Parathyroid adenoma (tissue), 2 donors: ENCODE measurements at regions not wholly inside any gene's neighbourhood (a gene's known extent, or its start where the extent isn't known, plus 50 kb on each side); places are given as distances from the start of the nearest gene placed in this dataset.
A peak's percentile ranks its signal among the peaks of the same experiment; 100 is the strongest.

Experiments used
- H2AFZ ChIP-seq: fragments of 300-600 bp; sonication (generic); one replicate; pipeline ENCODE4 v1.7.0; 2017; ENCODE audit warnings: antibody characterized with exemption, mild to moderate bottlenecking
- H3K27ac ChIP-seq: fragments of 300-600 bp; sonication (generic); one replicate; pipeline ENCODE4 v1.7.0; 2017
- H3K27me3 ChIP-seq: fragments of 300-600 bp; sonication (generic); one replicate; pipeline ENCODE4 v1.7.0; 2017; ENCODE audit warnings: low read length; ENCODE audit not compliant: control insufficient read depth, insufficient read depth
- H3K36me3 ChIP-seq: fragments of 300-600 bp; sonication (generic); one replicate; pipeline ENCODE4 v1.7.0; 2017; ENCODE audit warnings: low read length; ENCODE audit not compliant: control insufficient read depth, insufficient read depth
- H3K4me1 ChIP-seq: fragments of 300-600 bp; sonication (generic); one replicate; pipeline ENCODE4 v1.7.0; 2017; ENCODE audit warnings: control low read depth
- H3K4me2 ChIP-seq: fragments of 300-600 bp; sonication (generic); one replicate; pipeline ENCODE4 v1.7.0; 2017; ENCODE audit warnings: low read length
- H3K4me3 ChIP-seq: fragments of 300-600 bp; sonication (generic); one replicate; pipeline ENCODE4 v1.7.0; 2017; ENCODE audit warnings: low read depth, low read length
- H3K79me2 ChIP-seq: fragments of 300-600 bp; sonication (generic); one replicate; pipeline ENCODE4 v1.7.0; 2017; ENCODE audit warnings: control low read depth
- H3K9ac ChIP-seq: fragments of 300-600 bp; sonication (generic); one replicate; pipeline ENCODE4 v1.7.0; 2017; ENCODE audit warnings: mild to moderate bottlenecking
- H3K9me3 ChIP-seq: fragments of 300-600 bp; sonication (generic); one replicate; pipeline ENCODE4 v1.7.0; 2017; ENCODE audit warnings: low read length; ENCODE audit not compliant: control insufficient read depth
- CTCF ChIP-seq: fragments of 300-600 bp; sonication (generic); IDR thresholded peaks from one replicate; pipeline ENCODE4 v1.7.0; 2017; ENCODE audit warnings: antibody characterized with exemption, mild to moderate bottlenecking
- donor health status: primary hyperparathyroidism.

GRCh38 chr6:80608881-80609280 is 502.4 kb downstream of the BCKDHB start:
- H3K27ac ChIP-seq = no peak overlapping the region
- H3K79me2 ChIP-seq = no peaks in the 10 kb centered on the region
- H2AFZ ChIP-seq = peak overlapping the region; percentile 5
- no peak overlapping the region for H3K4me2 ChIP-seq
- peaks cover 5% of the 10 kb centered on the region for H3K4me1 ChIP-seq
- H3K27me3 ChIP-seq = no peaks in the 10 kb centered on the region
- no peaks in the 10 kb centered on the region for H3K9me3 ChIP-seq
- no peak overlapping the region for H3K9ac ChIP-seq
- H3K36me3 ChIP-seq = no peaks in the 10 kb centered on the region
- TF ChIP-seq CTCF = no peak
- no peak overlapping the region for H3K4me3 ChIP-seq

DNA sequence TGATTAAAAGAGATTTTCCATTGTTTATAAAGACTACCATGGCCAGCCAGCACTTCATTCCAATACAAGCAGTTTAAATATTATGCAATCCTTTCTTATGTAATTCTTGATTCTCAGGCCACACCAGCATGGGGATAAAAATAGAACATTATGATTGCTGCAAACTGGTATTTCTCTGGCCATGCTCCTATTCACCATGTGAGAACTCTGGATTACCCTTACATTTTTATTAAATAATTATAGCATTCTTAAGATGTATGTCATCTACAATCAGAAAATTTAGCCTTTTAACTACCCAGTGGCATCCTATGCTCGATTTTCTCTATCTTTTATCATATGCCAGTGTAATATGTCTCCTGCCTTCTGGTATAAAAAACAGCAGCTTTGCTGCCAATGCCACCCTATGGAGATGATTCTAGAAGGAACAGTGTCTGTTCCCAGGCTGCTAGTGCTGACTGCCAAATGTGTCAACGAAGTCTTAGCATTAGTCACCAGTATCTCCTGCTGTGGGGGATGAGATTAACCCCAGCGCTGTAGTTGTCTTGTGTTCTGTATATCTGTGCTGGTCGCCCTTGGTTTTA is 501.4 kb downstream of the BCKDHB start:
- H3K4me2 ChIP-seq = no peak overlapping the region
- no peaks in the 10 kb centered on the region for H3K36me3 ChIP-seq
- no peak for TF ChIP-seq CTCF
- peaks cover 5% of the 10 kb centered on the region for H3K4me1 ChIP-seq
- no peaks in the 10 kb centered on the region for H3K27me3 ChIP-seq
- H3K79me2 ChIP-seq = no peaks in the 10 kb centered on the region
- peak overlapping the region; percentile 9 for H2AFZ ChIP-seq
- H3K4me3 ChIP-seq = no peak overlapping the region
- no peaks in the 10 kb centered on the region for H3K9me3 ChIP-seq
- H3K9ac ChIP-seq = no peak overlapping the region
- no peak overlapping the region for H3K27ac ChIP-seq

GRCh38 chr6:80605165-80605989 is 498.9 kb downstream of the BCKDHB start:
- TF ChIP-seq CTCF = peak; percentile 52
- Histone ChIP-seq H3K4me1 (peaks cover 5% of the 10 kb centered on the region), H3K79me2 (no peaks in the 10 kb centered on the region), H2AFZ (peak overlapping the region; percentile 36), H3K27ac (no peak overlapping the region), H3K27me3 (no peaks in the 10 kb centered on the region), H3K4me2 (no peak overlapping the region), H3K9me3 (no peaks in the 10 kb centered on the region), H3K9ac (no peak overlapping the region), H3K4me3 (no peak overlapping the region), H3K36me3 (no peaks in the 10 kb centered on the region)

DNA sequence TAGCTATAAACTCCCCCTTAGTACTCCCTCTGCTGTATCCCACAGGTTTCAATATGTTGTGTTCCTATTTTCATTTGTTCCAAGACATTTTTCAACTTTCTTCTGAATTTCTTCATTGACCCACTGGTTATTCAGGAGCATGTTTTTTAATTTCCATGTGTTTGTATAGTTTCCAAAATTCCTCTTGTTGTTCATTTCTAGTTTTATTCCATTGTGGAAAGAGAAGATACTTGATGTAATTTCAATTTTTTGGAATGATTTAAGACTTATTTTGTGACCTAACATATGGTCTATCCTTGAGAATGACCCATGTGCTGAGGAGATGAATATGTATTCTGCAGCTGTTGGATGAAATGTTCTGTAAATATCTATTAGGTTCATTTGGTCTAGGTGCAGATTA is 497.2 kb downstream of the BCKDHB start:
- no peak overlapping the region for H3K27ac ChIP-seq

More for the DNA sequence above, 497.2 kb downstream of the BCKDHB start:
- Histone ChIP-seq H3K79me2 (no peaks in the 10 kb centered on the region), H3K4me2 (no peak overlapping the region), H3K4me1 (peaks cover 5% of the 10 kb centered on the region), H3K9me3 (no peaks in the 10 kb centered on the region), H3K27me3 (no peaks in the 10 kb centered on the region), H3K36me3 (no peaks in the 10 kb centered on the region), H3K9ac (no peak overlapping the region), H3K4me3 (no peak overlapping the region), H2AFZ (no peak overlapping the region)
- no peak for TF ChIP-seq CTCF
